ENCODE measurements at regions not wholly inside any gene's neighbourhood (a gene's known extent, or its start where the extent isn't known, plus 50 kb on each side); places are given as distances from the start of the nearest gene placed in this dataset.
"Not testable (repeated sequence)": the region's sequence is repeated elsewhere in the genome, so short reads cannot be mapped to it uniquely, and the experiment has no call there.

DNA sequence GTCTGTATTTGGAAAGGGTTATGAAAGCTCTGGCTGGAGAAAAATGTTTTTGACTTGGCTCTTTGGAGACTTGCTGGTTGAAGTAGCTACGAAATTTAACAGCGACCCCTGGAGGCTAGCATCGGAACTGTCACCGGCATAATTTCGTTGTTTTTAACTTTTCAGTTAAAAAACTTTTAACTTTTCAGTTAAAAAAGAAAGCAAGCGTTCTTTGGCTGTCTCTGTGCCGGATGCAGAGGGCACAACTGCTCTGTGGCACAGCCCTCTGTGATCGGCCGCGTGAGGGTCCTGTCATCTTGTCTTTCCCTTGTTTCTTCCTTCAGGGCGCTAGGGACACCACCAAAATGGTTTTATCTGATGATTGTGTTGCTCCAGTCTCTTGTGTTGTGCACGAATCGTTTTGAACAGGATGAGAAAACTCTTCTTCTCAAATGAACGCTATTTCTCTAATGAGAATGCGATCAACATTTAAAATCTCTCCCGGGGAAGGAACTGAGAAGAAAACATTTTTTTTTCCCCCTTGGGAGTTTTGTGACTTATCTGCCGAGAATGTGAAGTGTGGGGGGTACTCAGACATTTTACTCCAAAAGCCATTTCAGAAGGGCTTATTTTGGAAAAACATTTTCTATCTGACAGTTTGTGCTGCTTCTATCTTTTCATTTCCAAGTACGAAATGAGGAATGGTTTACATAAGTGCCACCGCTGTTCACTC, 57.1 kb downstream of the ADCYAP1 start:
- FAIRE-seq = peak; percentile 93

DNA sequence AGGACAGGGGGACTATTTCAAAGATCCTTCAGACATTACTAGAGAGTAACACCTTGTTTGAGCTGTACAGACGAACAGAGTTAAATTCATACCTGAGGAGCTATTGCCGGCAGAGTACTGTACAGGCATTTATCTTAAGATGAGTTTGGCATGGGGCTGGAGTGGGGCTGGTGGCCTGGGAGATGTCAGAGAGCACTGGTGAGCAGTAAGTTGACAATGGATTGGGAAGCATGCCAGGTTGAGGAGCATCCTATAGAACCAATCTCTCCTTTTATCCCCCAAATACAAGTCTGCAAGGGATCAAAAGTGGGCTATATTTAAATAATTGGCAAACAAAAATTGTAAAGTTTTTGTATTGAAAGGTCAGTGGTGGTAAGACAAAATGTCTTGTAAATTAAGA, 58.6 kb downstream of the ADCYAP1 start:
- FAIRE-seq = no peak

DNA sequence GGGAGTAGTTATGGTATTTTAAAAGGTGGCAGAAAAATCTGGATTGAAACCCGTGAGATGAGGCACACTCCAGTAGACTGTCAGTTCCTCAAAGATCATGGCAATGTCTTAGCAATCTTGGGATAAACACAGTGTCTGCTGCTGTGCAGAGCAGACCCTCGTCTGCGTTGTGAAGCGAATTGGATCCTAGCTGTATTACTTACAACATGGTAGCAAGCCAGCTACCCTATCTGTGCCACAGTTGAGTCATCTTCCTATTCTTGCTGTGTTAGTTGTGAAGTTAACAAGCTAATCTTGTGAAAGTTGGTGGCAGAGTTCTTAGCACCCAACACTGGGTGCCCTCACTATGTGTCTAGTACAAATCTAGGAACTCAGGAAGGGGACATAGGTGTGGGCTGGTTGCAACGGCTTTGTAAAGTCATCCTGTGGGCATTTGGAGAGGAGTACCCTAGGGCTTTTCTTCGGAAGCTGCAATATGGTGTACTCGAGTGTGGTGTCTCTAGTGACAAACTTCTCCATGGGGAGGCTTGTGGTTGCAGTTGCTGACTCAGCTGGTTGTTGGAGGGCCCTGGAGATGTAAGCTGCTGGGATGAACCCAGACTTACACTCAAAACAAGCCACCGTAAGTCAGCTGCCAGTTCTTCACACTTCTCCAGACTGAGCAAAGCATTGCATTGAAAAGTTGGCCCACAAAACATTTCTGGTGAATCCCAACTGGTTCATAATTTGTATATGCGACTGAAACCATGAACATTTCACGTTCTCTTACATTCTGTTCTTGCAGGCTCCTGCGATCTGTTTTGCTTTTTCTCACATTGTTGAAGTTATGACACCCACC, 61.5 kb downstream of the ADCYAP1 start:
- no peak for FAIRE-seq

DNA sequence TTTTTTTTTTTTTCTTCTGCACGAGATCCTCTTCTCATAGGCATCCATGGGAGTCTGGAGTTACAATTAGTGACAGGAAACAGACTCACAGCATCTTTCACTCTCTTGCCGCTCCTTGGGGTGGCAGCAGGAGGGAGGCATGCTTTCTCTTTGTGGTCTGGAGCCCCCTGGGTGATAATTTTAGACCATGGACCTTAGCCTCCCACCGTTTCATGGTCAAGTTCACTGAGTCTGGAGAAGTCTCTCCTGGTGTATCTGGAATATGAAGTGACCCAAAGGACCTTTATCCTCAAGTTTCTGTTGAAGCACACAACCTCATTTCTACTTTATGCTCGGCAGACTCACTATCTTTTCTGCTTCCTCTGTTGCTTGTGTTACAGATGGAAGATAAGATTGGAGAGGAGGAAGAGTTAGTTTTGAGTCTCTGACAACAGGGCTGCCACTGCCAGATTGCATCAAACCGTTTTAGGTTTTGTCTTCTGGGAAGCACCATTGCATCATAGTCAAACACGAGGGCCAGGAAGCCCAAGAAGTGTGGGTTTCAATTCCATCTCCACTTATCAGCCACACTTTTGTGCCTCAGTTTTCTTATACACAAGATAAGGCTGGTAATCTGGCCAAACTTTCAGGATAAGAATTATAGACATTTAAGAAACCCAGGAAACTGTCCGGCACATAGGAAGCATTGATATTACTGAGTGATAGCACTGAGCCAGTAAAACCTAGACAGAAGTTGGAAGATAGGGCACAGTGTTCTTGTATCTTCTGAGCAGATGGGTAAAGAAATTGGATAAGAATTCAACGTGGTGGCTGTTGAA, 62.3 kb downstream of the ADCYAP1 start:
- no peak for FAIRE-seq

DNA sequence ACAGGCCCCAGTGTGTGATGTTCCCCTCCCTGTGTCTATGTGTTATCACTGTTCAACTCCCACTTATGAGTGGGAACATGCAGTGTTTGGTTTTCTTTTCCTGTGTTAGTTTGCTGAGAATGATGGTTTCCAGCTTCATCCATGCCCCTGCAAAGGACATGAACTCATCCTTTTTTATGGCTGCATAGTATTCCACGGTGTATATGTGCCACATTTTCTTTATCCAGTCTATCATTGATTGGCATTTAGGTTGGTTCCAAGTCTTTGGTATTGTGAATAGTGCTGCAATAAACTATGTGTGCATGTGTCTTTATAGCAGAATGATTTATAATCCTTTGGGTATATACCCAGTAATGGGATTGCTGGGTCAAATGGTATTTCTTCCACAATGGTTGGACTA, 64.2 kb downstream of the ADCYAP1 start:
- FAIRE-seq = not testable (repeated sequence)

DNA sequence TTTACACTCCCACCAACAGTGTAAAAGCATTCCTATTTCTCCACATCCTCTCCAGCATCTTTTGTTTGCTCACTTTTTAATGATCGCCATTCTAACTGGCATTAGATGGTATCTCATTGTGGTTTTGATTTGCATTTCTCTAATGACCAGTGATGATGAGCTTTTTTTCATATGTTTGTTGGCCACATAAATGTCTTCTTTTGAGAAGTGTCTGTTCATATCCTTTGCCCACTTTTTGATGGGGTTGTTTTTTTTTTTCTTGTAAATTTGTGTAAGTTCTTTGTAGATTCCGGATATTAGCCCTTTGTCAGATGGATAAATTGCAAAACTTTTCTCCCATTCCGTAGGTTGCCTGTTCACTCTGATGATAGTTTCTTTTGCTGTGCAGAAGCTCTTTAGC, 64.6 kb downstream of the ADCYAP1 start:
- not testable (repeated sequence) for FAIRE-seq

DNA sequence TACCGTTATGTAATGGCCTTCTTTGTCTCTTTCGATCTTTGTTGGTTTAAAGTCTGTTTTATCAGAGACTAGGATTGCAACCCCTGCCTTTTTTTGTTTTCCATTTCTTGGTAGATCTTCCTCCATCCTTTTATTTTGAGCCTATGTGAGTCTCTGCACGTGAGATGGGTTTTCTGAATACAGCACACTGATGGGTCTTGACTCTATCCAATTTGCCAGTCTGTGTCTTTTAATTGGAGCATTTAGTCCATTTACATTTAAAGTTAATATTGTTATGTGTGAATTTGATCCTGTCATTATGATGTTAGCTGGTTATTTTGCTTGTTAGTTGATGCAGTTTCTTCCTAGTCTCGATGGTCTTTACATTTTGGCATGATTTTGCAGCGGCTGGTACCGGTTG, 69.9 kb downstream of the ADCYAP1 start:
- FAIRE-seq = not testable (repeated sequence)

DNA sequence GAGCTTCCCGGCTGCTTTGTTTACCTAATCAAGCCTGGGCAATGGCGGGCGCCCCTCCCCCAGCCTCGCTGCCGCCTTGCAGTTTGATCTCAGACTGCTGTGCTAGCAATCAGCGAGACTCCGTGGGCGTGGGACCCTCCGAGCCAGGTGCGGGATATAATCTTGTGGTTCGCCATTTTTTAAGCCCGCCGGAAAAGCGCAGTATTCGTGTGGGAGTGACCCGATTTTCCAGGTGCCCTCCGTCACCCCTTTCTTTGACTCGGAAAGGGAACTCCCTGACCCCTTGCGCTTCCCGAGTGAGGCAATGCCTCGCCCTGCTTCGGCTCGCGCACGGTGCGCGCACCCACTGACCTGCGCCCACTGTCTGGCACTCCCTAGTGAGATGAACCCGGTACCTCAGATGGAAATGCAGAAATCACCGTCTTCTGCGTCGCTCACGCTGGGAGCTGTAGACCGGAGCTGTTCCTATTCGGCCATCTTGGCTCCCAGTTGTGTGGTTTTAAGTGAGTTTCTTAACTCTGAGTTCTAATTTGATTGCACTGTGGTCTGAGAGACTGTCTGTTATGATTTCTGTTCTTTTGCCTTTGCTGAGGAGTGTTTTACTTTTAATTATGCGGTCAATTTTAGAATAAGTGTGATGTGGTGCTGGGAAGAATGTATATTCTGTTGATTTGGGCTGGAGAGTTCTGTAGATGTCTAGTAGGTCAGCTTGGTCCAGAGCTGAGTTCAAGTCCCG, 71.9 kb downstream of the ADCYAP1 start:
- not testable (repeated sequence) for FAIRE-seq

DNA sequence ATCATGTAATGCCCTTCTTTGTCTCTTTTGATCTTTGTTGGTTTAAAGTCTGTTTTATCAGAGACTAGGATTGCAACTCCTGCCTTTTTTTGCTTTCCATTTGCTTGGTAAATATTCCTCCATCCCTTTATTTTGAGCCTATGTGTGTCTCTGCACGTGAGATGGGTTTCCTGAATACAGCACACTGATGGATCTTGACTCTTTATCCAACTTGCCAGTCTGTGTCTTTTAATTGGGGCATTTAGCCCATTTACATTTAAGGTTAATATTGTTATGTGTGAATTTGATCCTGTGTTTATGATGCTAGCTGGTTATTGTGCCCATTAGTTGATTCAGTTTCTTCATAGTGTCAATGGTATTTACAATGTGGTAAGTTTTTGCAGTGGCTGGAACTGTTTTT, 72.7 kb downstream of the ADCYAP1 start:
- not testable (repeated sequence) for FAIRE-seq

DNA sequence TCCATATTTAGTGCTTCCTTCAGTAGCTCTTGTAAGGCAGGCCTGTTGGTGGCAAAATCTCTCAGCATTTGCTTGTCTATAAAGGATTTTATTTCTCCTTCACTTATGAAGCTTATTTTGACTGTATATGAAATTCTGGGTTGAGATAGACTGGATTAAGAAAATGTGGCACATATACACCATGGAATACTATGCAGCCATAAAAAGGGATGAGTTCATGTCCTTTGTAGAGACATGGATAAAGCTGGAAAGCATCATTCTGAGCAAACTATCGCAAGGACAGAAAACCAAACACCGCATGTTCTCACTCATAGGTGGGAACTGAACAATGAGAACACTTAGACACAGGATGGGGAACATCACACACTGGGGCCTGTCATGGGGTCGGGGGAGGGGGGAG, 73.1 kb downstream of the ADCYAP1 start:
- FAIRE-seq = not testable (repeated sequence)

DNA sequence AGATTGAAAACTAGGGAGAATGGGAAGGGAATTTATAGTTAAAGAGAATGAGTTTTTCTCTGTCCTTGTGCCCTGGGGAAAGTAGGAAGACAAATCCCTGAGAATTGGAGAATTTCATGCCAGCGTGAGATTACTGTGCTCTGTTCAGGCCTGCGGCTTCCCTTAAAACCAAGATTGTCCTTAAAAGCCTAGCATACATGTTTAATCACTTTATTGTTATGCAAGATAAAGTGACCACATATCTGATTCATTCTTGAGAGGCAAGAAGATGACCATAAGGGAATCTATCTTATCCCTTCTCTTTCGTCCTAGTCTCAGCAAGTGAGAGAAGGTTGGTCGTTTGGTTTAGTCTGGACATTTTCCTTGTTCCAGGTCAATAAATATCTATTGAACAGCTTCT, 75.9 kb downstream of the ADCYAP1 start:
- FAIRE-seq = no peak

DNA sequence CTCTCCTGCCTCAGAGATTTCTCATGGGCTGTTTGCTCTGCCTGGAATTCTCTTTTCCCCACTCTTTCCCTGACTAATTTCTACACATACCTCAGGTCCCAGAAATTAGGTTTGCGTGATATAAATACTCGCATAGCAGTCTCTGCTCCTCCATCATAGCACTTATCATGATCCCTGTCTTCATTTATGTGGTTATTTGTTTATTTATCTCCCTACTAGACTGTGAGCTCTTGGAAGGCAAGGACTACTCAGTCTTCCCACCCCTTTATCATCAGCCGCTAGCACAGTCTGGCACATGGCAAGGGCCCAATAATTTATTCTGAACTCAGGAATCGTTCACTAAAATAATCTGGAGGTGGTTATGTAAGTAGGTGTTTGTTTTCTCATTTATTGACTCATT, 79.3 kb downstream of the ADCYAP1 start:
- FAIRE-seq = no peak

DNA sequence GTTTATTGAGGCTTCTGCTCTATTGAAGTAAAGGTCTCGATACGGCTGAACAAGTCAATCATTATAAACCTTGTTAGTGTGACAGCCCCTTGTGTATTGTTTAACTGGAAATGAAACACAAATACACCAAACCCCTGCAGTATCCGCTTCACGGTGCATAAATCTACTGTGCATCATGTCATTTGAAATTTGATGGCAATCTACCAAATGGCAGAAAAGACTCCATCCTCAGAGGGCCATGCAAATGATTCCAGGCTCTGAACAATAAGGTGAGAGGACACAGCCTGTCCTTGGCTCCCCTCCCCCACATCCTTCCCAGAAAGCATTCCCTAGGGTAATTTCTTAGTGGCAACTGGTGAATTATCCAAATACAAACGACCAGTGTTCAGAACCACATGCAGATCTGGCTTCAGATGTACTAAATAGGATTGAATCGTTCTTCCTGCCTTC, 80.6 kb downstream of the ADCYAP1 start:
- FAIRE-seq = no peak

DNA sequence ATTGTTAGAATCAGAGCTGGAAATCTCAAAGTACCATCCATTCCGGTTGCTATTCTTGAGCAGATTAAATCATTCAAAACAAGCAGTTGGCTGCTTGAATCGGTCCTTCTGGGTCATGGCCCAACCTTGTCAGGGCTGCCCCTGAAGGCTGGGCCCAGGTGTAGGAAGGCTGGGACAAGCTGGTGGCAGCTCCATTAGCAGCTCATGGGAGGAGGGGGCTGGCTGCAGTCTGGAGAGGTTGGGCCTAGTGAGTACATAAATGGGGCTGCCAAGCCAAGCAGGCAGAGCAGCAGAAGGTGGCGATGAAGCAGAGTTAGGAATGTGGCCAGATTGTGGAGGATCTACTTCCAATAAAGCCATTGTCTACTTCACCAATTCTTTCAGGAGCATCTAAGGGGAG, 81.4 kb downstream of the ADCYAP1 start:
- no peak for FAIRE-seq

DNA sequence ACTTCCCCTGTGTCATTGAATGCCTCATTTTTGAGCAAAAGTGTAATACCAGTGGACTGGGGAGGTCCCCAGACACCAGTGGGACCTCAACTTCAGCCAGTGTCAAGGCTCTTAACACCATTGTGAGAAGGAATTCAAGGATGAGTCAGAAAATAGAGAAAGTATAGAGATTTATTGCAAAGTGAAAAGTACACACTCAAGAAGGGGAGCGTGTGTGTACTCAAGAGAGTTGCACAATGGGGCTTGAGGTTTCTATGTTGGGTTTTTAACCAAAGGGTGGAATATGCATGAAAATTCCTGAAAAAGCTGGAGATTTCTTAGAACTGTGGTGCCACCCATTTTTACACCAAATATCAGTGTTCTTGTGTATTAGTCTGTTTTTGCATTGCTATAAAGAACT, 81.9 kb downstream of the ADCYAP1 start:
- no peak for FAIRE-seq

DNA sequence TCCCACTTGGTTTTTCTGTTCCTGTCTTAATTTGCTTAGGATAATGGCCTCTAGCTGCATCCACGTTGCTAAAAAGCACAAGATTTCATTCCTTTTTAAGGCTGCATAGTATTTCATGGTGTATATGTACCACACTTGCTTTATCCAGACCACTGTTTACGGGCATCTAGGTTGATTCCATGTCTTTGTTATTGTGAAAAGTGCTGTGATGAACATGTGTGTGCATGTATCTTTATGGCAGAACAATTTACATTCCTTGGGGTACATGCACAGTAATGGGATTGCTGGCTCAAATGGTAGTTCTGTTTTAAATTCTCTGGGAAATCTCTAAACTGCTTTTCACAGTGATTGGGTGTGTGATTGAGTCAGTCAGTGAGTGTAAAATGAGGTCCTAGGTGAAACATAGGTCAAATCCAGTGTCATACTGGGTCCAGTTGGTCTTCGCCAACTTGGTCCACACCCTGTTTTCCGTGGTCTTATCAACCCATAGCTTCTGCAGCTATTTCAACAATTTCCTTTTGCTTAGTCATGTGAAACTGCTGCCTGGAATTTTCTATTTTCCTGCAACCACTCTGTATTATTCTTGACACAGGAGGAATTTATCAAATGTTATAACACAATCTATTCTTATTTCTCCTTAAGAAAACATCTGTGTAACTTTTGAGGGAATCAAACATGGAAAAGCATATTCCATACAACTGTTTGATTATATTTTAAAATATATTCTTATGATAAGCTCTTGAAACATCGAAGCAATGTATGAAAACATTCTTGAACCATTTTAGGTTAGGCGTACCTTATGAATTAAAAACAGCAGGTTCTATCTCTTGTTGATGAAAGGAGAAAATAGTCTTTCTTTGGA, 82.9 kb downstream of the ADCYAP1 start:
- FAIRE-seq = no peak

DNA sequence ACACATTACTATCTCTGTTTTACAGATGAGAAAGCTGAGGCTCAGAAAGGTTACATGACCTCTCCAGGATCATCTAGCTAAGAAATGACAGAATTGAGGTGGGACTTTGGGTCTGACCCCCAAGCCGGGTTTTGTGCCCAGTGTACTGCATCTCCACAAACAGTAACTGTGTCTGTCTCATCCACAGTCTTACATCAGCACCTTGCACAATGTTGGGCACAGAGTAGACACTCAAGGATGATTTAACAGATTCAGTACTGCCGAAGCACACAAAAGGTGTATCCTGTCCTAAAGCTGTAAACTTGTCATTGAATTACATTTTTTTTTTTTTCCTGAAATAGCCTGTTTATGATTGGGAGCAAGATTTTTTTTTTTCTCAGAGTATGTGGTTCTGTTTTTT, 84.8 kb downstream of the ADCYAP1 start:
- FAIRE-seq = no peak

DNA sequence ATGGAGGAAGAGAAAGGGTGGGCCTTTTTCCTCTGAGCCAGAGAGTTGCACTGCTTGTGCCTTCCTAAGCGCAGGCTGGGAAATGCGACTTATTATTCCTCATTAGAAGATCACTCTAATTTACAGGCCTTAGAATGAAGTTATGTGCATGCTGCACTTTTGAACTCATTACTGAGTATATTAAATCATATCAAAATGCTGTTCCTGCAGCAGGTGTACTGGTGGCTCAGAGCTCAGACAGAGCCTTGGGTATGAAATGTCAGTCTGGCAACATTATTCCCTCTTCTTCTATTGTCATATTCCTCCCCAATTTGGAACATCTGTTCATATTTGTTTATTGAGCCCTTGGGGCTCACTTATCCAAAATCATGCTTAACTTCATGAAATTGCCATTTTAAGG, 85.5 kb downstream of the ADCYAP1 start:
- FAIRE-seq = no peak

DNA sequence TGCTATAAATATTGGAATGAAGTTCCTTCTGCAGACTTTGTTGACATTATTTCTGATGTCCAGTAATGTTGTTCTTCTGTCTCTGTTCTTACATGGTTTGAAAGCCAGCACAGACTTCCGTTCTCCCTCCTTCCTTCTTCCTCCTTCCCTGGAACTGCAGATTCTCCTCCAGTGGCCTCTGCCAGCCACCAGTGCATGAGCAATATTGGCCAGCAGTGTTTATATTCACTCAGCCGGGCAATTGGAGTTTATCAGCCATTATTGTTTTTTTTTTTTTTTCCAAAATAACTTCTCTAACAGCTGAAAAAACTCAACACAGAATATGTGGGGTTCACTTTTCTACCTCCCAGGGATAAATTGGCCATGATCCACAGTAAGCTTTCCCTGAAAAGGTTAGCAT, 86.8 kb downstream of the ADCYAP1 start:
- no peak for FAIRE-seq

DNA sequence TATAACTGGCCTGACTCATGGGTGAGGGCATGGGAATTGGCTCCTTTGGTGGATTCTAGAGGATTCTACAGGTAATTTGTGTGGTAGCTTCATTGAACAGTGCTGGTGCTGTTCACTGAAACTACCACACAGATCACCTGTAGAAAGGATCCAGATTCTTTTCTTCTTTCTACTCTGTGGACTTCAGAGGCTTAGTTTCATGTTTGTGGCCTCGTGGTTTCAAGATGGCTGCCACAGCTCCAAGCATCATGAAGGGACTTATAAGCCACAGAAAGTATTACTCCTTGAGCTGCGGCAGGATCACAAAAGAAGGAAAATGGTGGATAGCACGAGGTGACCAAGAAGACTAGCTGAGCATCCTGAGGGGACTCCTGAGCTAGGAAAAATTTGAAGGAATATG, 88.9 kb downstream of the ADCYAP1 start:
- no peak for FAIRE-seq

DNA sequence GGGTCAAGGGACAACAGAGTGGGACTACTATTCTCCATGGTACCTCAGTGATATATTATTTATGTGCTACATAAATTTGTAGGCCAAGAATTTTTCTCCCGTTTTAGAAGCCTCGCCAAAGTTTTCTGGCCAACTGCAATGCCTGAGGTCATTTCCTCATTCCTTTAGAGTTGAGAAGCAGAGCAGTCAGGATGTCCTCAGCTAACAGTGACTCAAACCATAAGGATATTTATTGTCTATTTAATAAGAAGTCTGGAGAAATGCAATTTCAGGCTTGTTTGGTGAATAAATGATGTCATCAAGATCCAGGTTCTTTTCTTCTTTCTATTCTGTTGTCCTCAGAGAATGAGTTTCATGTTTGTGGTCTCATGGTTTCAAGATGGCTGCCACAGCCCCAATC, 91.0 kb downstream of the ADCYAP1 start:
- no peak for FAIRE-seq

DNA sequence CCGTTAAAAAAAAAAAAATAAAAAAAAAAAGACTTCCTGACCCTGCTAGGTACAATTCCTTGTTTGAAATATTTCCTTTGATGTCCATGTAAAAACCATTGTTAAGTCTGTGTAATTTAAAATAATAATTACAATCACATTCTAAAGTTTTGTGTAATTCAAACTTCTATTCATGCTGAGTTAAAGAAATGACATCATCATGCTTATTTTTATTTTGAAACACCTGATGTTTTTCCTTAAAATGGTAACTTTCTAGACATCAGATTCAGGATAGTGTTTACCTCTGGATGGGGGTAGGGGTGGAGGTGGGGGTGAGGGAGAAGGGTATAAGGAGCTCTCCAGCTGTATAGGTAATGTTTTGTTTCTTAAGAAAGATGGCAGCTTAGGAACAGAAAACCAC, 92.8 kb downstream of the ADCYAP1 start:
- no peak for FAIRE-seq

Data from G401.6 (cell line).